PC-3 (cell line): ENCODE measurements at regions not wholly inside any gene's neighbourhood (a gene's known extent, or its start where the extent isn't known, plus 50 kb on each side); places are given as distances from the start of the nearest gene placed in this dataset.

Experiments
- ATAC-seq: fragments of 200-7000 bp; cut with Tn5 transposase; 2 replicates; pipeline ENCODE4 v1.9.1; 2020; ENCODE audit warnings: mild to moderate bottlenecking, moderate library complexity
- BruUV-seq: library from RNA; stranded (reverse); fragments of 400-500 nt; replicated peaks from 2 replicates; lab custom pipeline; 2021; lab: Mats Ljungman, UMichigan
- CTCF ChIA-PET: fragments of 300-600 bp; sonication (Branson Sonifier 250); formaldehyde crosslinking; loops from one replicate; lab custom pipeline; 2022; ENCODE audit warnings: antibody characterized with exemption; lab: Charles Lee
- POLR2A ChIA-PET: fragments of 300-600 bp; sonication (Branson Sonifier 250); formaldehyde crosslinking; loops from one replicate; lab custom pipeline; 2022; ENCODE audit warnings: antibody characterized with exemption; ENCODE audit not compliant: unreplicated experiment; lab: Charles Lee
- DNase-seq: peaks from one replicate; pipeline ENCODE4 v3.0.0-alpha.2; 2015
- H2AFZ ChIP-seq: fragments of 300-600 bp; sonication (generic); 2 replicates; pipeline ENCODE4 v1.6.0; 2016; ENCODE audit warnings: antibody characterized with exemption, low read length
- H3F3A ChIP-seq: fragments of 300-600 bp; sonication (generic); one replicate; pipeline ENCODE4 v1.6.0; 2017; ENCODE audit warnings: antibody characterized with exemption, low read length, control low read depth, mild to moderate bottlenecking; ENCODE audit not compliant: unreplicated experiment
- H3K27ac ChIP-seq: fragments of 300-600 bp; sonication (generic); 2 replicates; pipeline ENCODE4 v1.5.1; 2016; ENCODE audit warnings: mild to moderate bottlenecking, low read length
- H3K27me3 ChIP-seq: fragments of 300-600 bp; sonication (generic); 2 replicates; pipeline ENCODE4 v1.6.1; 2016; ENCODE audit warnings: low read length, mixed read lengths
- H3K36me3 ChIP-seq: fragments of 300-600 bp; sonication (generic); 2 replicates; pipeline ENCODE4 v1.6.1; 2016; ENCODE audit warnings: low read depth, mixed run types, low read length, mixed read lengths
- H3K4me1 ChIP-seq: fragments of 300-600 bp; sonication (generic); 2 replicates; pipeline ENCODE4 v1.5.1; 2016; ENCODE audit warnings: low read length; ENCODE audit not compliant: insufficient read depth
- H3K4me2 ChIP-seq: fragments of 300-600 bp; sonication (generic); 2 replicates; pipeline ENCODE4 v1.6.0; 2016; ENCODE audit warnings: low read length
- H3K4me3 ChIP-seq: fragments of 300-600 bp; sonication (generic); 2 replicates; pipeline ENCODE4 v1.5.1; 2016; ENCODE audit warnings: mild to moderate bottlenecking, low read length, mixed read lengths
- H3K79me2 ChIP-seq: fragments of 300-600 bp; sonication (generic); 2 replicates; pipeline ENCODE4 v1.6.1; 2017; ENCODE audit warnings: low read length, mixed read lengths
- H3K9ac ChIP-seq: fragments of 300-600 bp; sonication (generic); 2 replicates; pipeline ENCODE4 v1.6.0; 2016; ENCODE audit warnings: mild to moderate bottlenecking, low read length
- H3K9me2 ChIP-seq: fragments of 300-600 bp; sonication (generic); replicated peaks from 2 replicates; pipeline ENCODE4 v1.6.1; 2016; ENCODE audit warnings: mixed run types, low read length, mixed read lengths
- H3K9me3 ChIP-seq: fragments of 300-600 bp; sonication (generic); 2 replicates; pipeline ENCODE4 v1.6.1; 2016; ENCODE audit warnings: low read length, mixed read lengths
- H4K20me1 ChIP-seq: fragments of 300-600 bp; sonication (generic); 2 replicates; pipeline ENCODE4 v1.6.1; 2016; ENCODE audit warnings: low read length, mixed read lengths
- EZH2 ChIP-seq: fragments of 300-600 bp; sonication (generic); IDR thresholded peaks from one replicate; pipeline ENCODE4 v1.6.1; 2017; ENCODE audit warnings: antibody characterized with exemption, mild to moderate bottlenecking, low read length; ENCODE audit not compliant: unreplicated experiment
- EZH2phosphoT487 ChIP-seq: fragments of 300-600 bp; sonication (generic); IDR thresholded peaks from 2 replicates; pipeline ENCODE4 v1.6.1; 2018; ENCODE audit warnings: mild to moderate bottlenecking, antibody characterized with exemption, low read length, borderline replicate concordance
- intact Hi-C: fragments of 100-400 bp; cut with micrococcal nuclease; formaldehyde crosslinking; loops from 2 replicates; pipeline ENCODE4 v1.9.0; 2023
- TF ChIP-seq, protein P1 (sequence below): fragments of 300-600 bp; sonication (generic); conservative IDR thresholded peaks from 2 replicates; pipeline ENCODE4 v1.5.1; 2017; ENCODE audit warnings: antibody characterized with exemption, low read depth, mild to moderate bottlenecking, low read length

DNA sequence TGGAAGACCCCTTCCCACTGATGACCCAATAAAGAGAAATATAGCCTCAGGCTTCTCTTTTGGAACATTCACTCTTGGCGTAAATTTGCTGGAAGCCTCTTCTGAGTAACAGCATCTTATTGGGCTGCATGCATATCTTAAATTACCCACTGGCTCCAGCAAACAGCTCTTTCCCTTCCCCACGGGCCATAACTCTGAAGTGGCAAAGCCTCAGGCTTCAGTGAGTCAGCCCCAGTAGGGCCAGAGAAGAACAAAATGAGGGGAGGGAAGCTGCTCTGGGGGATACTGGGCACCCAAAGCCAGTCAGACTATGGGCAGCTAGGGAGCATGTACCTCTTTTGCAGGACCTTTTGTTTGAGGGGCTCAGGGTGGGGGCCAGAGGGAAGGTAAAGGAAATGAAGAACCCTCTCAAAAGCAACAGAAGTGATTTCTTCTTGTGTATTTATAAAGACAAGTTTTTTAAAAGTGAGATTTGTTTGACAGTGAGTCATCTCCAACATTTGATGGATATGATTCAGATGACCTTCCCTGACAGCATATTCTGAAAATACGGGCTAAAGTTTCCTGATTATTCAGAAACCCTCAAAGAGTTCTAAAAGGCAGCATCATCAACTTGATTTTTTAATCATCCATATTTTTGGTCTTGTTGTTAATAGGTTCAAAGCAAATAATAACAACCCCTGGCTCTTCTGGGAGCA is 203.4 kb downstream of the KIF18A start:
- ChIA-PET CTCF (no interaction called here), POLR2A (no interaction called here)
- TF ChIP-seq EZH2 (no peak), EZH2phosphoT487 (no peak)
- TF ChIP-seq, protein P1, sequence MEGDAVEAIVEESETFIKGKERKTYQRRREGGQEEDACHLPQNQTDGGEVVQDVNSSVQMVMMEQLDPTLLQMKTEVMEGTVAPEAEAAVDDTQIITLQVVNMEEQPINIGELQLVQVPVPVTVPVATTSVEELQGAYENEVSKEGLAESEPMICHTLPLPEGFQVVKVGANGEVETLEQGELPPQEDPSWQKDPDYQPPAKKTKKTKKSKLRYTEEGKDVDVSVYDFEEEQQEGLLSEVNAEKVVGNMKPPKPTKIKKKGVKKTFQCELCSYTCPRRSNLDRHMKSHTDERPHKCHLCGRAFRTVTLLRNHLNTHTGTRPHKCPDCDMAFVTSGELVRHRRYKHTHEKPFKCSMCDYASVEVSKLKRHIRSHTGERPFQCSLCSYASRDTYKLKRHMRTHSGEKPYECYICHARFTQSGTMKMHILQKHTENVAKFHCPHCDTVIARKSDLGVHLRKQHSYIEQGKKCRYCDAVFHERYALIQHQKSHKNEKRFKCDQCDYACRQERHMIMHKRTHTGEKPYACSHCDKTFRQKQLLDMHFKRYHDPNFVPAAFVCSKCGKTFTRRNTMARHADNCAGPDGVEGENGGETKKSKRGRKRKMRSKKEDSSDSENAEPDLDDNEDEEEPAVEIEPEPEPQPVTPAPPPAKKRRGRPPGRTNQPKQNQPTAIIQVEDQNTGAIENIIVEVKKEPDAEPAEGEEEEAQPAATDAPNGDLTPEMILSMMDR, result no peak
- Histone ChIP-seq H3K4me2 (peak overlapping the region; percentile 77), H3K9me3 (no peaks in the 10 kb centered on the region), H3K27ac (peak overlapping the region; percentile 97), H3K4me3 (peak overlapping the region; percentile 39; the same call in 1 of the 2 replicates), H3K9me2 (no peaks in the 10 kb centered on the region), H3K27me3 (no peaks in the 10 kb centered on the region), H3K9ac (peak overlapping the region; percentile 59), H3K36me3 (no peaks in the 10 kb centered on the region), H3K79me2 (no peaks in the 10 kb centered on the region), H3F3A (peaks cover 8% of the 10 kb centered on the region), H2AFZ (peak overlapping the region; percentile 54), H3K4me1 (peaks cover 53% of the 10 kb centered on the region), H4K20me1 (no peaks in the 10 kb centered on the region)
- DNase-seq (peak; percentile 85), ATAC-seq (peak; percentile 78)
- intact Hi-C loops, result loop anchor here (1.0 to 10.0 kb wide), 4 partner anchors 30 to 203 kb away; partner anchors contain the start of genes KIF18A and METTL15
- no TSS peak for BruUV-seq

DNA sequence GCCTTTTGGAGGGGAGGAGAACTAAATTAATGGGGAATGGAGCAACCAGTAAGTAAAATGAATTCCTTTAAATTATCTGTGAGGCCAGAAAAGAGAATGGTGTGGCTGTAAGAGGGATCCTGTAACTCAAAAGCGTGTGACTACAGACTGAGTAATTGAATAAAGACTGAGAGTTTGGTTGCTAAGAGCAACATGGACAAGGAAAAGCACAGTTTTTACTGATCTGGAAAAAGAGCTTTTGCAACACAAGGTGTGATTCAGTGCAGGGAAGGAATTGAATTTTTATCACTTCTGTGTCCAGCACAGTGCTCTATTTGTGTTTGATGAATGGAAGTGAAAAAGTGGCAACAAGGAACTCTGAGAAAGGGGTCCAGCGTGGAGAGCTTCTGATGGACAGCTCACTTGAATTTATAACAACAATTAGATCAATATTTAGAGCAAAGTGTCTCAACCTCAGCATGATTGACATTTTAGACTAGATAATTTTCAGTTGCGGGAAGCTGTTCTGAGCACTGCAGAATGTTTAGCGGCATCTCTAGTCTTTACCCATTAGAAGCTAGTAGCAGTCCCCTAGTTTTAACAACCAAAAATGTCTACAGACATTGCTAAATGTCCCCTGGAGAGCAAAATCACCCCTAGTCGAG is 202.8 kb upstream of the BDNF start:
- peak overlapping the region; percentile 56 for H3K4me2 ChIP-seq

More for the DNA sequence above, 202.8 kb upstream of the BDNF start:
- H3F3A ChIP-seq, result peaks cover 8% of the 10 kb centered on the region
- no peaks in the 10 kb centered on the region for H4K20me1 ChIP-seq
- H3K9ac ChIP-seq, result peak overlapping the region; percentile 59
- no peaks in the 10 kb centered on the region for H3K9me2 ChIP-seq
- H3K4me3 ChIP-seq, result no peak overlapping the region
- no TSS peak for BruUV-seq
- TF ChIP-seq, protein P1, result no peak
- TF ChIP-seq EZH2phosphoT487, result no peak
- ChIA-PET POLR2A (interaction anchor here (1.6 kb wide), 1 partner anchor 32 kb away, joined by 3 read pairs; no protein-coding TSS in a partner anchor), CTCF (no interaction called here)
- no peaks in the 10 kb centered on the region for H3K27me3 ChIP-seq
- intact Hi-C loops, result loop anchor here (1.0 to 10.0 kb wide), 4 partner anchors 112 to 204 kb away; partner anchors contain the start of genes KIF18A and METTL15
- H3K9me3 ChIP-seq, result no peaks in the 10 kb centered on the region
- DNase-seq (peak; percentile 86), ATAC-seq (peak; percentile 63)
- peak overlapping the region; percentile 97 for H3K27ac ChIP-seq
- H2AFZ ChIP-seq, result peak overlapping the region; percentile 8; the same call in 1 of the 2 replicates
- H3K4me1 ChIP-seq, result peaks cover 59% of the 10 kb centered on the region
- no peaks in the 10 kb centered on the region for H3K36me3 ChIP-seq
- H3K79me2 ChIP-seq, result no peaks in the 10 kb centered on the region
